GM19397 (cell line): ENCODE measurements at regions not wholly inside any gene's neighbourhood (a gene's known extent, or its start where the extent isn't known, plus 50 kb on each side); places are given as distances from the start of the nearest gene placed in this dataset.

Source experiments
- ATAC-seq: cut with Tn5 transposase; IDR thresholded peaks from one replicate; pipeline ENCODE4 v1.9.1; 2021; ENCODE audit warnings: mild to moderate bottlenecking, moderate library complexity; ENCODE audit not compliant: unreplicated experiment

GRCh38 chr2:128380061-128380889 lies 61.6 kb upstream of the HS6ST1 start:
- no peak for ATAC-seq

GRCh38 chr2:128380961-128381938 lies 62.6 kb upstream of the HS6ST1 start:
- ATAC-seq, result no peak

GRCh38 chr2:128384446-128384845 lies 65.8 kb upstream of the HS6ST1 start:
- ATAC-seq, result no peak

GRCh38 chr2:128384956-128385355 lies 66.3 kb upstream of the HS6ST1 start:
- ATAC-seq, result no peak

- no peak for ATAC-seq
Measured at GRCh38 chr2:128385365-128385764, 66.7 kb upstream of the HS6ST1 start.

- ATAC-seq, result no peak
Measured at GRCh38 chr2:128386066-128386465, 67.4 kb upstream of the HS6ST1 start.

- ATAC-seq, result no peak
Measured at GRCh38 chr2:128388499-128388941, 69.9 kb upstream of the HS6ST1 start.

GRCh38 chr2:128389388-128390086 lies 70.9 kb upstream of the HS6ST1 start:
- no peak for ATAC-seq

GRCh38 chr2:128390256-128390990 lies 71.8 kb upstream of the HS6ST1 start:
- no peak for ATAC-seq

- ATAC-seq, result no peak
Measured at GRCh38 chr2:128390991-128391630, 72.4 kb upstream of the HS6ST1 start.

GRCh38 chr2:128391679-128392078 lies 73.0 kb upstream of the HS6ST1 start:
- no peak for ATAC-seq

- no peak for ATAC-seq
Measured at GRCh38 chr2:128392207-128392606, 73.5 kb upstream of the HS6ST1 start.

GRCh38 chr2:128394007-128394730 lies 75.5 kb upstream of the HS6ST1 start:
- no peak for ATAC-seq

GRCh38 chr2:128395196-128395595 lies 76.5 kb upstream of the HS6ST1 start:
- no peak for ATAC-seq

GRCh38 chr2:128395640-128396499 lies 77.2 kb upstream of the HS6ST1 start:
- no peak for ATAC-seq

GRCh38 chr2:128396500-128396891 lies 77.8 kb upstream of the HS6ST1 start:
- no peak for ATAC-seq

- ATAC-seq, result no peak
Measured at GRCh38 chr2:128396946-128397345, 78.3 kb upstream of the HS6ST1 start.

- no peak for ATAC-seq
Measured at GRCh38 chr2:128399256-128399655, 80.6 kb upstream of the HS6ST1 start.
